AG04450 (cell line): ENCODE measurements at regions not wholly inside any gene's neighbourhood (a gene's known extent, or its start where the extent isn't known, plus 50 kb on each side); places are given as distances from the start of the nearest gene placed in this dataset.

ENCODE experiments used
- CTCF ChIA-PET: fragments of 300-600, 350-600 bp; formaldehyde crosslinking; extraction: SDS; loops from one replicate; lab custom pipeline; 2022; ENCODE audit warnings: antibody characterized with exemption, inconsistent platforms; lab: Charles Lee
- POLR2A ChIA-PET: fragments of 350-600 bp; formaldehyde crosslinking; extraction: SDS; loops from one replicate; lab custom pipeline; 2021; ENCODE audit warnings: antibody characterized with exemption, inconsistent platforms; lab: Yijun Ruan, JAX
- DNase-seq: peaks from one replicate; pipeline ENCODE4 v3.0.0-alpha.2; 2011; ENCODE audit warnings: low read depth, low spot score
- H3K27ac ChIP-seq: one replicate; pipeline ENCODE4 v1.5.1; 2012; ENCODE audit warnings: low read depth, low read length, control low read depth
- H3K27me3 ChIP-seq: one replicate; pipeline ENCODE4 v1.6.0; 2012; ENCODE audit warnings: low read length; ENCODE audit not compliant: control insufficient read depth, insufficient read depth
- H3K4me3 ChIP-seq: 2 replicates; pipeline ENCODE4 v1.5.1; 2011; ENCODE audit warnings: mild to moderate bottlenecking, low read depth, low read length, control low read depth
- H3K9me3 ChIP-seq: 2 replicates; pipeline ENCODE4 v1.5.1; 2012; ENCODE audit warnings: low read length; ENCODE audit not compliant: control insufficient read depth, insufficient read depth
- TF ChIP-seq, protein P1 (sequence below): IDR thresholded peaks from 2 replicates; pipeline ENCODE4 v1.5.1; 2011; ENCODE audit warnings: low read depth, low read length, control low read depth, inconsistent platforms

DNA sequence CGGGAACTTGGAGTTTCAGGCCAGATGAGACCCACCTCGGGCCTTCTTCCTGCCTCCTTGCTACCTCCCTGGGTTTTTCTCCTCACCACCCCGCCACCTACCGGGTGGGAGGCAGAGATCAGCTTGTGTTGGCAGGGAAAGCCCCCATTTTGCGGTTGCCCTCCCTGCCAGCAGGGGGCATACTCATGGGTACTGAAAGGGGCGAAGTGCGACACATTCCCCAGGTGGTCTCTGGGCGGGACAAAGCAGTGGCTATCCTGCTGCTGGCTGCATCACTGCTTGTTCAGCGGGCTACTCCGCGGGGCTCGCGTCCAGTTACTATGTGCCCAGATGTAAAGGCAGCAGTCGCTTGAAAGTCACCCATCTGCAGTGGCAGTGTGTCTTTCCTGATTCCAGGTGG lies 330.3 kb downstream of the PDHA2 start:
- ChIA-PET POLR2A (no interaction called here), CTCF (no interaction called here)
- TF ChIP-seq, protein P1, sequence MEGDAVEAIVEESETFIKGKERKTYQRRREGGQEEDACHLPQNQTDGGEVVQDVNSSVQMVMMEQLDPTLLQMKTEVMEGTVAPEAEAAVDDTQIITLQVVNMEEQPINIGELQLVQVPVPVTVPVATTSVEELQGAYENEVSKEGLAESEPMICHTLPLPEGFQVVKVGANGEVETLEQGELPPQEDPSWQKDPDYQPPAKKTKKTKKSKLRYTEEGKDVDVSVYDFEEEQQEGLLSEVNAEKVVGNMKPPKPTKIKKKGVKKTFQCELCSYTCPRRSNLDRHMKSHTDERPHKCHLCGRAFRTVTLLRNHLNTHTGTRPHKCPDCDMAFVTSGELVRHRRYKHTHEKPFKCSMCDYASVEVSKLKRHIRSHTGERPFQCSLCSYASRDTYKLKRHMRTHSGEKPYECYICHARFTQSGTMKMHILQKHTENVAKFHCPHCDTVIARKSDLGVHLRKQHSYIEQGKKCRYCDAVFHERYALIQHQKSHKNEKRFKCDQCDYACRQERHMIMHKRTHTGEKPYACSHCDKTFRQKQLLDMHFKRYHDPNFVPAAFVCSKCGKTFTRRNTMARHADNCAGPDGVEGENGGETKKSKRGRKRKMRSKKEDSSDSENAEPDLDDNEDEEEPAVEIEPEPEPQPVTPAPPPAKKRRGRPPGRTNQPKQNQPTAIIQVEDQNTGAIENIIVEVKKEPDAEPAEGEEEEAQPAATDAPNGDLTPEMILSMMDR, result no peak
- Histone ChIP-seq H3K4me3 (no peak overlapping the region), H3K27me3 (no peaks in the 10 kb centered on the region), H3K9me3 (peaks cover 13% of the 10 kb centered on the region), H3K27ac (no peak overlapping the region)
- no peak for DNase-seq

DNA sequence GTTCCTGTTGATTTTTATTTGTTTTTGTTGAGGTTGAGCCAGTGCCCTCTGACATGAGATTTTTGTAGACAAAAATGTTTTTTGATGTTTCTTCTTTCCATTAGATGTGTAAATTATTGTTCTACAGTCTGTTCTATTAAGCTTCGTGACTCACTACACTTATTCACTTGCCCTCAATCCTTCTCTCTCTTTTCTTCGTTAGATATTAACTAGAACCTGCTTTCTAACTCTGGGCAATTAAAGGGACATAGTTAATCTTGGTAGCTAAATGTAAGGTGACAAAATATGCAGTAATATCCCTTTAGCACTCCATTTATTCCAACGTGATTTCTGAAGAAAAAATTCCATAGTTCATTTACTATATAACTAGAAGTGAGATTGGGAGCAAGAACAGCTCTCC lies 333.9 kb downstream of the PDHA2 start:
- CTCF ChIA-PET, result no interaction called here

DNA sequence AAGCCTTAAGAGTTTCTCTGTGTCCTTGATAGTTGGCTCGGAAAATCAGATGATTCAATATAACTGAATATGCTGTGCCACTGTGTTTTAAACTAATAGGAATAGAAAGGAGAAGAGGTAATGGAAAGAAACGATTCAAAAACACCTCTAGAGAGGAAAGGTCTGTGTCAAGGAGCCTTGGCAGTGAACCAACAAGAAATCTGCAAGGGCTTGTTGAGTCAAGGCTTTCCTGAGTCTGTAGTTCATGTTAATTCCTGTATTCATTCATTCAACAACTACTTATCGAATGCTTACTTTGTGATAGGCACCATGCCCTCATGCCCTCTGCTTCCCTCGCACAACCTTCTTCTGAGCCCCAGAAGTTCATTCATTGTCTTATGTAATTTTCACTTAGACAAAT lies 336.0 kb downstream of the PDHA2 start:
- TF ChIP-seq, protein P1, result no peak
- H3K27me3 ChIP-seq, result no peaks in the 10 kb centered on the region
- POLR2A ChIA-PET, result no interaction called here
- no peak overlapping the region for H3K4me3 ChIP-seq
- peaks cover 2% of the 10 kb centered on the region for H3K9me3 ChIP-seq
- DNase-seq, result no peak
- no peak overlapping the region for H3K27ac ChIP-seq
- CTCF ChIA-PET, result no interaction called here

More for the DNA sequence above, 333.9 kb downstream of the PDHA2 start:
- peaks cover 13% of the 10 kb centered on the region for H3K9me3 ChIP-seq
- no peak for DNase-seq
- H3K27me3 ChIP-seq, result no peaks in the 10 kb centered on the region
- TF ChIP-seq, protein P1, result no peak
- POLR2A ChIA-PET, result no interaction called here
- H3K27ac ChIP-seq, result no peak overlapping the region
- no peak overlapping the region for H3K4me3 ChIP-seq

DNA sequence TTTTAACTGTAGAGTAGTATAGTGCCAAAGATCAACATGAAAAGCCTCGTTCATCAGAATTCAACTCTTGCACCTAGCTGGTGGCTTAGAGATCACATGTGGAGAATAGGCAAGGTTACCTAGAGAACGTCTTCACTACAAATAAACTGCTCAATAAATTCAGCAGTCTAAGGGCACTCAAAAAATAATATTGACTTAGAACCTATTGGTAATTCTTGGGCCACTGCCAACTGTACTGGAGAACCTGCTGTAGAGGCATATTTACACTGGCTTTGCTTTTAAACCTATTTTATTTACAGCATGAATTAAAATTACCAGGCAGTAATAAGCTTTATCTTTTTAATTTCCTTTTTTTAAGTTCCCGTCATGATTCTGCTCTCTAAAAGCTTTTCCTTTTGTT lies 343.7 kb downstream of the PDHA2 start:
- POLR2A ChIA-PET, result no interaction called here
- CTCF ChIA-PET, result no interaction called here
- H3K9me3 ChIP-seq, result no peaks in the 10 kb centered on the region
- no peak overlapping the region for H3K27ac ChIP-seq
- no peak overlapping the region for H3K4me3 ChIP-seq
- no peaks in the 10 kb centered on the region for H3K27me3 ChIP-seq
- DNase-seq, result no peak
- TF ChIP-seq, protein P1, result no peak

DNA sequence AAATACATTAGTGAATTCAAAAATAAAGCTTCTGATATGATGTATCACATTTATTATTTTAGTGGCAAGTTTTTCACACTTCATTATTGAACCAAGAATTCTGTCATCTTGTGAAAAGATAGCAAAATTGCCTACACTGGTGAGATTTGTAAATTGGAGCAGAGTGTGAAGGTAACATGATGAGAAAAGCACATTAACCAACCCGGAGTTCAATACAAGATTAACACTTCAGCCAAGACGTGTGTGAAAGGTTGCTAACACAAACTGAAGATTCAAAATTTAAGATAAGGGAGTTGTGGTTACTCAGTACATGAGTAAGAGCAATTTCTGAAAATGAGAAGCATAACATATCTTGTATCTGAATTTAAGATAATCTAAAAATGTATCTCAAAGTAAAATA lies 346.7 kb downstream of the PDHA2 start:
- no peak overlapping the region for H3K4me3 ChIP-seq
- no peaks in the 10 kb centered on the region for H3K9me3 ChIP-seq
- ChIA-PET CTCF (no interaction called here), POLR2A (no interaction called here)
- TF ChIP-seq, protein P1, result no peak
- DNase-seq, result no peak
- H3K27ac ChIP-seq, result no peak overlapping the region
- no peaks in the 10 kb centered on the region for H3K27me3 ChIP-seq
